Transverse colon (tissue), 4 donors: ENCODE measurements at regions not wholly inside any gene's neighbourhood (a gene's known extent, or its start where the extent isn't known, plus 50 kb on each side); places are given as distances from the start of the nearest gene placed in this dataset.

Experiments used
- DNase-seq: peaks from one replicate; pipeline ENCODE4 v3.0.0-alpha.2; 2019
- H3K27ac ChIP-seq, 4 donors: fragments of 200-600 bp; sonication (generic); 2 replicates each; pipeline ENCODE4 v1.5.1; 2016 to 2018; ENCODE audit warnings: inconsistent platforms in 4 of 4
- H3K27me3 ChIP-seq: fragments of 200-600 bp; sonication (generic); 2 replicates; pipeline ENCODE4 v1.5.1; 2017; ENCODE audit warnings: inconsistent platforms
- H3K36me3 ChIP-seq, 4 donors: fragments of 200-600 bp; sonication (generic); 2 replicates each; pipeline ENCODE4 v1.5.1; 2017 to 2019; ENCODE audit warnings: inconsistent platforms in 4 of 4
- H3K4me1 ChIP-seq, 4 donors: fragments of 200-600 bp; sonication (generic); 2 replicates each; pipeline ENCODE4 v1.5.1; 2017 to 2020; ENCODE audit warnings: inconsistent platforms in 4 of 4
- H3K4me3 ChIP-seq, 4 donors: fragments of 200-600 bp; sonication (generic); 1 replicate in 1 of 4; 2 replicates in 3 of 4; pipeline versions ENCODE4 v1.5.1 to v1.6.1; 2017 to 2019; ENCODE audit warnings: inconsistent platforms in 4 of 4
- H3K9me3 ChIP-seq, 2 donors: fragments of 200-600 bp; sonication (generic); 2 replicates each; pipeline ENCODE4 v1.5.1; 2017 to 2019; ENCODE audit warnings: inconsistent platforms in 2 of 2
- EP300 ChIP-seq: sonication (generic); formaldehyde crosslinking; IDR thresholded peaks from one replicate; pipeline ENCODE4 v1.6.1; 2017; ENCODE audit warnings: antibody characterized with exemption, low read depth
- POLR2A ChIP-seq: fragments of 450-650 bp; IDR thresholded peaks from one replicate; pipeline ENCODE4 v1.6.1; 2016; ENCODE audit warnings: antibody characterized with exemption, mild to moderate bottlenecking, moderate library complexity
- POLR2AphosphoS5 ChIP-seq, 3 donors: sonication (generic); formaldehyde crosslinking; IDR thresholded peaks; one replicate each; pipeline ENCODE4 v1.6.1; 2016; ENCODE audit warnings: antibody characterized with exemption in 3 of 3
- WGBS, 2 donors: methylation state at CpG; one replicate each; pipeline ENCODE4 v1.1.5; 2018; ENCODE audit warnings: low coverage in 1 of 2; 5-methylcytosine and 5-hydroxymethylcytosine counted together
- in situ Hi-C, 4 donors: fragments of 200-750 bp; cut with MboI; loops; one replicate each; pipeline versions ENCODE4 v1.15.0 to v1.15.1; 2017; ENCODE audit warnings: low sequenced_read_pairs in 3 of 4, low pct_ligation_motif_present in 1 of 4, low pct_unique_long_range_greater_than_20kb in 1 of 4
- intact Hi-C: fragments of 100-400 bp; cut with DNase I; formaldehyde crosslinking; loops from one replicate; pipeline ENCODE4 v1.15.1; 2023; ENCODE audit warnings: low total_unique reads
- TF ChIP-seq, protein P1 (sequence below), 5 experiments: fragments of 200-600 bp in 3 of 5; fragments of 450-650 bp in 2 of 5; sonication (generic) in 3 of 5; IDR thresholded peaks; 1 replicate in 2 of 5; 2 replicates in 3 of 5; pipeline ENCODE4 v1.5.1; 2016 to 2017; ENCODE audit warnings: antibody characterized with exemption in 5 of 5, inconsistent platforms in 3 of 5, mild to moderate bottlenecking in 2 of 5, moderate library complexity in 1 of 5

GRCh38 chr7:98713165-98713810 is 96.2 kb downstream of the NPTX2 start:
- 49 to 57% methylated on average over 6 of the region's 6 CpGs for WGBS, 2 donors
- Histone ChIP-seq H3K27me3 (no peaks in the 10 kb centered on the region), H3K4me3 (no peak overlapping the region), H3K4me1 (no peaks in the 10 kb centered on the region), H3K9me3 (no peaks in the 10 kb centered on the region), H3K36me3 (no peaks in the 10 kb centered on the region), H3K27ac (no peak overlapping the region)
- in situ Hi-C loops (no loop called here), intact Hi-C loops (no loop called here)
- TF ChIP-seq, protein P1, sequence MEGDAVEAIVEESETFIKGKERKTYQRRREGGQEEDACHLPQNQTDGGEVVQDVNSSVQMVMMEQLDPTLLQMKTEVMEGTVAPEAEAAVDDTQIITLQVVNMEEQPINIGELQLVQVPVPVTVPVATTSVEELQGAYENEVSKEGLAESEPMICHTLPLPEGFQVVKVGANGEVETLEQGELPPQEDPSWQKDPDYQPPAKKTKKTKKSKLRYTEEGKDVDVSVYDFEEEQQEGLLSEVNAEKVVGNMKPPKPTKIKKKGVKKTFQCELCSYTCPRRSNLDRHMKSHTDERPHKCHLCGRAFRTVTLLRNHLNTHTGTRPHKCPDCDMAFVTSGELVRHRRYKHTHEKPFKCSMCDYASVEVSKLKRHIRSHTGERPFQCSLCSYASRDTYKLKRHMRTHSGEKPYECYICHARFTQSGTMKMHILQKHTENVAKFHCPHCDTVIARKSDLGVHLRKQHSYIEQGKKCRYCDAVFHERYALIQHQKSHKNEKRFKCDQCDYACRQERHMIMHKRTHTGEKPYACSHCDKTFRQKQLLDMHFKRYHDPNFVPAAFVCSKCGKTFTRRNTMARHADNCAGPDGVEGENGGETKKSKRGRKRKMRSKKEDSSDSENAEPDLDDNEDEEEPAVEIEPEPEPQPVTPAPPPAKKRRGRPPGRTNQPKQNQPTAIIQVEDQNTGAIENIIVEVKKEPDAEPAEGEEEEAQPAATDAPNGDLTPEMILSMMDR (IDR thresholded peaks at IDR 0.05) = no peak
- TF ChIP-seq EP300 = no peak
- TF ChIP-seq POLR2AphosphoS5 (IDR thresholded peaks at IDR 0.05) = no peak
- no peak for TF ChIP-seq POLR2A
- no peak for DNase-seq

DNA sequence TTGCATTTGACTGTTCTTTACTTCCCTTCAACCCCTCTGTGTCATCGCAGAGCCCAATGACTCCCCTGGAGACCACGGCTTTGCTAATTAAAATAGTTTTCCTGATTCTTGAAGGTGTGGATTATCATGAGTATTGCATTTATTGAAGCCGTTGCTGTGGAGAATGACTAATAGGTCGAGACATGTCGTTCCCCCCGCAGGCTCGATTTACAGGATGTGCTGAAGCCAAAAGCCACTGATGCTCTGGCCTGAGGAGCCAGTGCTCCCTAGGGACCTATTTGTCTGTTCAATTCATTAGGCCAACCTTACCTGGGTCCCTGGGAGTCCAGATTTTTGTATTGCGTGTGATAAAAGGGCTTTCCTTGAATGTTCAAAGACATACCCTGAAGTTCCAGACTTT is 102.3 kb downstream of the NPTX2 start:
- in situ Hi-C loops = no loop called here
- no peaks in the 10 kb centered on the region for H3K9me3 ChIP-seq
- no peaks in the 10 kb centered on the region for H3K4me1 ChIP-seq
- H3K27me3 ChIP-seq = no peaks in the 10 kb centered on the region
- whole genome bisulfite sequencing, 2 donors = 65 to 76% methylated on average over 5 to 8 of the region's 8 CpGs
- H3K36me3 ChIP-seq = no peaks in the 10 kb centered on the region
- TF ChIP-seq POLR2A = no peak
- no peak for TF ChIP-seq EP300
- no peak for TF ChIP-seq POLR2AphosphoS5 (IDR thresholded peaks at IDR 0.05)
- TF ChIP-seq, protein P1 (IDR thresholded peaks at IDR 0.05) = no peak
- no peak overlapping the region for H3K4me3 ChIP-seq
- DNase-seq = no peak
- no peak overlapping the region for H3K27ac ChIP-seq
- intact Hi-C loops = no loop called here

DNA sequence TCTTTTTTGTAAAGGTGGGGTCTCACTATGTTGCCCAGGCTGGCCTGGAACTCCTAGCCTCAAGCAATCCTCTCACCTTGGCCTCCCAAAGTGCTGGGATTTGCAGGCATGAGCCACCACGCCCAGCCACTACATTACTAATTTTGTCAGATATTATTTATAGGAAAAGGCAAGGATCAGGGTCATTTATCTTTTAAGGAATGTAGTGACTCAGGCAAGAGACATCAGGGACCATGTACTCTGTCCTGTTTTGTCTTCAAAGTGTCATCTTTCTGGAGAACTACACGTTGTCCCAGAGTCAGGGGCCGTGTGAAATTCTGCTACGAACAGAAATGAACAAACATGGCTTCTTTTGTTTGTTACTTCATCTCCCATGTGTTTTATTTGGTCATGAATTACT is 105.3 kb downstream of the NPTX2 start:
- WGBS, 2 donors = 50 to 58% methylated on average over 4 of the region's 4 CpGs
- H3K27me3 ChIP-seq = no peaks in the 10 kb centered on the region
- TF ChIP-seq, protein P1 (IDR thresholded peaks at IDR 0.05) = no peak
- TF ChIP-seq POLR2A (no peak), POLR2AphosphoS5 (IDR thresholded peaks at IDR 0.05) (no peak), EP300 (no peak)
- in situ Hi-C loops = no loop called here
- no peaks in the 10 kb centered on the region for H3K4me1 ChIP-seq
- no peaks in the 10 kb centered on the region for H3K9me3 ChIP-seq
- intact Hi-C loops = no loop called here
- H3K4me3 ChIP-seq = no peak overlapping the region
- H3K27ac ChIP-seq = no peak overlapping the region
- H3K36me3 ChIP-seq = no peaks in the 10 kb centered on the region
- no peak for DNase-seq

- no peak overlapping the region for H3K4me3 ChIP-seq
- in situ Hi-C loops (no loop called here), intact Hi-C loops (no loop called here)
- 75 to 100% methylated on average over 1 to 6 of the region's 6 CpGs for WGBS, 2 donors
- H3K36me3 ChIP-seq = no peaks in the 10 kb centered on the region
- H3K27me3 ChIP-seq = peaks cover 6% of the 10 kb centered on the region
- DNase-seq = no peak
- no peaks in the 10 kb centered on the region for H3K4me1 ChIP-seq
- H3K27ac ChIP-seq = no peak overlapping the region
- TF ChIP-seq POLR2A (no peak), EP300 (no peak), POLR2AphosphoS5 (IDR thresholded peaks at IDR 0.05) (no peak)
- TF ChIP-seq, protein P1 (IDR thresholded peaks at IDR 0.05) = no peak
- no peaks in the 10 kb centered on the region for H3K9me3 ChIP-seq
Observed at GRCh38 chr7:98724591-98724990, 107.5 kb downstream of the NPTX2 start.
